Gastroesophageal sphincter (tissue), 3 donors: ENCODE measurements at regions not wholly inside any gene's neighbourhood (a gene's known extent, or its start where the extent isn't known, plus 50 kb on each side); places are given as distances from the start of the nearest gene placed in this dataset.

Experiments
- CTCF ChIP-seq, 4 experiments: fragments of 200-600 bp in 2 of 4; fragments of 450-650 bp in 2 of 4; sonication (generic) in 1 of 4; IDR thresholded peaks; one replicate each; pipeline ENCODE4 v1.5.1; 2017 to 2019; ENCODE audit warnings: antibody characterized with exemption in 4 of 4, mild to moderate bottlenecking in 2 of 4, moderate library complexity in 2 of 4
- EP300 ChIP-seq: sonication (generic); formaldehyde crosslinking; IDR thresholded peaks from one replicate; pipeline ENCODE4 v1.6.1; 2017; ENCODE audit warnings: antibody characterized with exemption, mild to moderate bottlenecking
- POLR2A ChIP-seq, 2 donors: fragments of 450-650 bp; IDR thresholded peaks; one replicate each; pipeline ENCODE4 v1.6.1; 2017; ENCODE audit warnings: antibody characterized with exemption in 2 of 2, mild to moderate bottlenecking in 2 of 2, moderate library complexity in 1 of 2

- no peak for TF ChIP-seq CTCF (IDR thresholded peaks at IDR 0.05)
- TF ChIP-seq EP300: no peak
- no peak for TF ChIP-seq POLR2A (IDR thresholded peaks at IDR 0.05)
Observed at GRCh38 chr13:72186730-72187422, 319.9 kb upstream of the DACH1 start.
